ENCODE measurements at regions not wholly inside any gene's neighbourhood (a gene's known extent, or its start where the extent isn't known, plus 50 kb on each side); places are given as distances from the start of the nearest gene placed in this dataset.

- TF ChIP-seq MAX (IDR thresholded peaks at IDR 0.05) = no peak
- TF ChIP-seq ATF2 (IDR thresholded peaks at IDR 0.05; ENCODE audit: low read length) = no peak
- peak; percentile 87 for TF ChIP-seq YY1 (IDR thresholded peaks at IDR 0.05; ENCODE audit: low read depth, low read length)
Observed at GRCh38 chr3:107983247-107983646, 107.6 kb downstream of the CD47 start (continued).
